ENCODE measurements at regions not wholly inside any gene's neighbourhood (a gene's known extent, or its start where the extent isn't known, plus 50 kb on each side); places are given as distances from the start of the nearest gene placed in this dataset.

- no peak for DNase-seq (ENCODE audit: low read depth in 1 of 2, low spot score in 1 of 2)
- no peaks in the 10 kb centered on the region for H3K27me3 ChIP-seq (ENCODE audit: insufficient read depth, poor library complexity, severe bottlenecking)
- TF ChIP-seq, protein P1, sequence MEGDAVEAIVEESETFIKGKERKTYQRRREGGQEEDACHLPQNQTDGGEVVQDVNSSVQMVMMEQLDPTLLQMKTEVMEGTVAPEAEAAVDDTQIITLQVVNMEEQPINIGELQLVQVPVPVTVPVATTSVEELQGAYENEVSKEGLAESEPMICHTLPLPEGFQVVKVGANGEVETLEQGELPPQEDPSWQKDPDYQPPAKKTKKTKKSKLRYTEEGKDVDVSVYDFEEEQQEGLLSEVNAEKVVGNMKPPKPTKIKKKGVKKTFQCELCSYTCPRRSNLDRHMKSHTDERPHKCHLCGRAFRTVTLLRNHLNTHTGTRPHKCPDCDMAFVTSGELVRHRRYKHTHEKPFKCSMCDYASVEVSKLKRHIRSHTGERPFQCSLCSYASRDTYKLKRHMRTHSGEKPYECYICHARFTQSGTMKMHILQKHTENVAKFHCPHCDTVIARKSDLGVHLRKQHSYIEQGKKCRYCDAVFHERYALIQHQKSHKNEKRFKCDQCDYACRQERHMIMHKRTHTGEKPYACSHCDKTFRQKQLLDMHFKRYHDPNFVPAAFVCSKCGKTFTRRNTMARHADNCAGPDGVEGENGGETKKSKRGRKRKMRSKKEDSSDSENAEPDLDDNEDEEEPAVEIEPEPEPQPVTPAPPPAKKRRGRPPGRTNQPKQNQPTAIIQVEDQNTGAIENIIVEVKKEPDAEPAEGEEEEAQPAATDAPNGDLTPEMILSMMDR (IDR thresholded peaks at IDR 0.05; ENCODE audit: insufficient read depth, low read length) = no peak
- TF ChIP-seq POLR2AphosphoS5 (IDR thresholded peaks at IDR 0.05; ENCODE audit: low read depth) = no peak
- TF ChIP-seq GABPA (IDR thresholded peaks at IDR 0.05; ENCODE audit: low read depth) = no peak
- no peak for TF ChIP-seq REST (IDR thresholded peaks at IDR 0.05; ENCODE audit: insufficient replicate concordance, low read depth)
- no peak for TF ChIP-seq SPI1 (IDR thresholded peaks at IDR 0.05; ENCODE audit: borderline replicate concordance, low read depth)
- H3K4me3 ChIP-seq (replicated peaks; ENCODE audit: insufficient read depth, low read length) = no peak overlapping the region
- H3K27ac ChIP-seq (replicated peaks) = no peak overlapping the region
Observed at GRCh38 chr1:59128239-59128736, 168.6 kb upstream of the FGGY start.

DNA sequence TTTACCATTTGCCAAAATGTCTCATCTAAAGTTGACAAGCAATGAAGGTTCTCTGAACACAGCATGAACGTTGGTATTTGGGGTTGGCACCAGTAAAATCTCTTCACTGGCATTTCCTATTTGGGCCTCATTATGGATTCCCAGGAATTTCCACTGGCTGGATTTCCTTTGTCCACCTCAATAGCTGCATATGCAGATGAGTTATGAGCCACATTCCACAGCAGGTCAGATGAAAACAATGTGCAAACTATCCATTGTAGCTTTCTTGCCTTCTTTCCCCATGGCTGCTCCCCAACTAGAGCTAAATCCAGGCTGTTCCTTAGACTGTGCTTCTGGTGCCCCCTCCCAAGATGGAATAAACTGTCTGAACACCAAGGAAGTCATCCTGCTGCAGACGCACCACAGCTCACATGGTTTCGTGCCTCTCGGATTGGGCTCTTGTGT is 168.1 kb upstream of the FGGY start:
- no peaks in the 10 kb centered on the region for H3K27me3 ChIP-seq (ENCODE audit: insufficient read depth, poor library complexity, severe bottlenecking)
- H3K4me3 ChIP-seq (replicated peaks; ENCODE audit: insufficient read depth, low read length) = no peak overlapping the region
- DNase-seq (ENCODE audit: low read depth in 1 of 2, low spot score in 1 of 2) = no peak
- H3K27ac ChIP-seq (replicated peaks) = no peak overlapping the region
- no peak for TF ChIP-seq SPI1 (IDR thresholded peaks at IDR 0.05; ENCODE audit: borderline replicate concordance, low read depth)
- no peak for TF ChIP-seq GABPA (IDR thresholded peaks at IDR 0.05; ENCODE audit: low read depth)
- TF ChIP-seq, protein P1 (IDR thresholded peaks at IDR 0.05; ENCODE audit: insufficient read depth, low read length) = no peak
- no peak for TF ChIP-seq REST (IDR thresholded peaks at IDR 0.05; ENCODE audit: insufficient replicate concordance, low read depth)
- no peak for TF ChIP-seq POLR2AphosphoS5 (IDR thresholded peaks at IDR 0.05; ENCODE audit: low read depth)

GRCh38 chr1:59132295-59132694 is 164.6 kb upstream of the FGGY start:
- Histone ChIP-seq H3K27me3 (ENCODE audit: insufficient read depth, poor library complexity, severe bottlenecking) (no peaks in the 10 kb centered on the region), H3K4me3 (replicated peaks; ENCODE audit: insufficient read depth, low read length) (no peak overlapping the region), H3K27ac (replicated peaks) (no peak overlapping the region)
- no peak for DNase-seq (ENCODE audit: low read depth in 1 of 2, low spot score in 1 of 2)
- TF ChIP-seq POLR2AphosphoS5 (IDR thresholded peaks at IDR 0.05; ENCODE audit: low read depth) (no peak), GABPA (IDR thresholded peaks at IDR 0.05; ENCODE audit: low read depth) (no peak), REST (IDR thresholded peaks at IDR 0.05; ENCODE audit: insufficient replicate concordance, low read depth) (no peak), SPI1 (IDR thresholded peaks at IDR 0.05; ENCODE audit: borderline replicate concordance, low read depth) (no peak)
- TF ChIP-seq, protein P1 (IDR thresholded peaks at IDR 0.05; ENCODE audit: insufficient read depth, low read length) = no peak

All from HL-60 (cell line).